HG03575 (cell line): ENCODE measurements at regions not wholly inside any gene's neighbourhood (a gene's known extent, or its start where the extent isn't known, plus 50 kb on each side); places are given as distances from the start of the nearest gene placed in this dataset.

Experiments used
- ATAC-seq: cut with Tn5 transposase; IDR thresholded peaks from one replicate; pipeline ENCODE4 v1.9.1; 2021; ENCODE audit not compliant: unreplicated experiment, insufficient number of reproducible peaks, low FRiP score; ENCODE audit errors: extremely low read depth

- ATAC-seq = no peak
Measured at GRCh38 chr4:23741681-23742191, 148.1 kb downstream of the PPARGC1A start.

DNA sequence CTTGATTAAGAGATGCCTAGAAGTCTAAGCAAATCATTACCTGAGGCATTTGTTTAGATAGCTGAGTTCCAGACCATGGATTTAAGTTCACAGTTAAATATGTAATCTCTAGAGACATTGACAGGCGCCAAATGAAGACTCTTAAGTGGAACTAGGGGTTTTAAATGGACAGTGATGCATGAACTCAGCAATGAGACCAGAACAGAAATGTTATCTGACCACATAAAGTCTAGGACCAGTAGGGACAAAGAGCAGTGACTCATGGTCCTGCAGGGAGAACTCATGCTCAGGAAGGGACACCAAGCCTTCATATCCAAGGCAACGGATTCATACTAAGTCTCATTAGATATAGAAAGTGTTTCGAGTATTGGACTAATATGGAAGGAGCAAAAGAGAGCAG lies 152.3 kb downstream of the PPARGC1A start:
- no peak for ATAC-seq

DNA sequence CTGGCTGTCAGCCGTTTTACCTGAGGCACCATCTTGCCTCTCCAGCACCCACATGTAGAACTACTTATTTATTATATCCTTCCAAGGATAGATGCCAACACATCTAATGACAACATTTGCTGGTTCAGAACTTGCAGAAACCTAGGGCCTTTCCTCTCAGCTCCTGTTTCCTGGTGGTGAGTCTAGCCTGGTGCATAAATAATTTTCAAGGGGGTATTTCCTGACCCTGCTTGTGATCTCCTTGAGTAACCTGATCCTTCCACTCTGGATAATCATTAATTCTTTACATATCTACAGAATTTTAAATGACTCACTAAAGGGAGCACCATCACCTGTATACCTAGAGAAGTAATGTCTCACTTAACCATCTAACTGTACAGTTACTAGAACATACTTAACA lies 153.4 kb downstream of the PPARGC1A start:
- ATAC-seq = no peak

- no peak for ATAC-seq
Measured at GRCh38 chr4:23734000-23734399, 155.8 kb downstream of the PPARGC1A start.

DNA sequence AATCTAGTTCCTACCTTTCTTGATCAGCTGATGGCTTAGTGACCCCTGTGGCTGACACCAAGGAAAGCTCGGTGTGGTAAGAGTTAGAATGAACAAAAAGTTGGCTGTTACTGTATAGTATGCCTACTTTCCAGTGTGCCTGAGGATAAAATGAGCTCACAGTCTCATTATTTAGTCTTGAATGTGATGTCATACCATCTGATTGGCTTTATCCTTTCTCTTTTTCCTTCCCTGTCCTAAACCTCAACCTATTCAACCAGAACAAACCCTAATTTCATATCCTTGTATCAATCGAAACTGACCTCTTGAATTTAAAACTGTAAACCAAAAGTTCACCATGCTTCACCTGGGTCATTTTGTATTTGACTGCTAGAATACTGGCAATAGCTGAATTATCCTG lies 156.4 kb downstream of the PPARGC1A start:
- no peak for ATAC-seq

DNA sequence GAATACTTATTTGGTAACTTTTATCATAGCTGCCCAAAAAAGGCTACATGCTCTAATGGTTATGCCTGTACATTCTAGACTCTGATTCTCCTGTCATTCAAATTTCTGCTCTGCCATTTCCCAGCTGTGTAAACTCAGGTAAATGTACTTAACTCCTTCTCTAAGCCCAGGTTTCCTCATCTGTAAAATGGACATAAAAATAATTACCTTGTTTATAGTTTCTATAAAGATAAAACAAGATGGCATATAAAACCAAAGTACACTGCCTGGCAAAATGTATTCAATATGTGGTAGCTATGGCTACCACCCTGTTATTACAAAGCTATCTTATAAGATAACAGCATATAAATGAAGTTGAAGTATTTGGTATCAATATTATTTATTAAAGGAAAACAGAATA lies 158.8 kb downstream of the PPARGC1A start:
- no peak for ATAC-seq

DNA sequence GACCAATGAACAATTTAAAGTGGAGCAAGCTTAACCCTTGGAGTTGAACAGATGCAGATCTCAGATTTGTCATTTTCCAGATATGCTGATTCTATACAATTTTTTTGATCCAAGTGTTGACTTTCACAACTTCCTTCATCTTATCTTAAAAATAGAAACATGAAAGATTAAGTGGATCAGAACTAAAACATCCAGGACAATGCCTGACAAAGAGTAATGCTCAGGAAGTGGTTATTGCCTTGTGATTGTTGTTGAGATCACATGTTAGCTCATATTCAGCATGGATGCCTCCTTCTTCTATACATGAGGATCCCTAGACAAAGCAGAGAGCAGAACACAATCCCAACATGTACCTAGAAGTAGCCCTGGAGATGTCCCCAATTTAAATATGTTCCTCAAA lies 160.9 kb downstream of the PPARGC1A start:
- no peak for ATAC-seq

GRCh38 chr4:23728393-23728792 lies 161.5 kb downstream of the PPARGC1A start:
- no peak for ATAC-seq

DNA sequence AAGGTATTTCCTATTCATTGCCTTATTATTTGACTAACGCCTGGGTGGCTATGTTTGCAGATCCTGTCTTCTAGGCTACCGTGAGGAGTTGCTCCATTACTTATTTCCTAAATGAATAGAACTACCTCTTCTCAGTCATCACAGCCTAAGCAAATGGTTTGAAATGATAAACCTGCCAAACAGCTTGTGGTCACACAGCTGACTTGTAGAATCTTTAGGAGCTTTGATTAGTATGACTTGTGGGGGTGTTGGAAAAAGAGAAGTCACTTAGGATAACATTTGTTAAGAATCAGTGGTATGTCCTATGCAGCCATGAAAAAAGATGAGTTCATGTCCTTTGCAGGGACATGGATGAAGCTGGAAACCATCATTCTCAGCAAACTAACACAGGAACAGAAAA lies 169.3 kb downstream of the PPARGC1A start:
- no peak for ATAC-seq

GRCh38 chr4:23718435-23718834 lies 171.4 kb downstream of the PPARGC1A start:
- no peak for ATAC-seq

- ATAC-seq = no peak
Measured at GRCh38 chr4:23717528-23718248, 172.2 kb downstream of the PPARGC1A start.

DNA sequence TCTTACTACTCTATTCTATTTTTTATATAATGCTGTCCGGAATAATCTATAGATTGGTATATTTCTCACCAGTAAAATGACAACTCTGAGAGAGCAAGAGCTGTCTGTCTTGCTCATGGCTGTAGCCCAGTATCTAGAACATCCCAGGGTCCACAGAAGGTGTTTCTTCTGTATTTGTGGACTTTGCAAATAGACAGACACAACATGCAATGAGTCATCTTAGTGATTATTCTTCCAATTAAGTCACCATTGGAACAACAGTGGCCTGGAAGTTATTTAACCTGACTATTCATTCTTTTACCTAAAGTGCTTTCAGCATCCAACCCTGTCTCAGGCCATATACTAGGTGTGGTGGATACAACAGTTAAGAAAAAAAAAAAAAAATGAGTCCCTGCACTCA lies 179.5 kb downstream of the PPARGC1A start:
- no peak for ATAC-seq

DNA sequence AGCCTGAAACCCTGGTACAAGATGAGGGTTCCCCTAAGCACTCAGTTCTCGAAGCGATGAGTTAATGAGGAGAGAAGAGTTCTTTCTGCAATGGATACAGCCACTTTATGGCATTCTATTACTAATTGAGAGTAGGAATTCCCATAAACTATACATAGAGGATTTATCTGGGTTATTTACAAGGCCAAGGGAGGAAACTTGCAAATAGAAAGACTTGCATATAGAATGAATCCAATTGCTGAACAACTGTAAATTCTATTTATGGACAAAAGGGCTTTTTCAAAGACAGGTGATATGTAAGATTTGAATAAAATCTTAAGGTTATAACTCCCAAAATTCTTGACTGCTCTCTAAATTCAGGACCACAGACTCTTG lies 182.2 kb downstream of the PPARGC1A start:
- ATAC-seq = no peak

DNA sequence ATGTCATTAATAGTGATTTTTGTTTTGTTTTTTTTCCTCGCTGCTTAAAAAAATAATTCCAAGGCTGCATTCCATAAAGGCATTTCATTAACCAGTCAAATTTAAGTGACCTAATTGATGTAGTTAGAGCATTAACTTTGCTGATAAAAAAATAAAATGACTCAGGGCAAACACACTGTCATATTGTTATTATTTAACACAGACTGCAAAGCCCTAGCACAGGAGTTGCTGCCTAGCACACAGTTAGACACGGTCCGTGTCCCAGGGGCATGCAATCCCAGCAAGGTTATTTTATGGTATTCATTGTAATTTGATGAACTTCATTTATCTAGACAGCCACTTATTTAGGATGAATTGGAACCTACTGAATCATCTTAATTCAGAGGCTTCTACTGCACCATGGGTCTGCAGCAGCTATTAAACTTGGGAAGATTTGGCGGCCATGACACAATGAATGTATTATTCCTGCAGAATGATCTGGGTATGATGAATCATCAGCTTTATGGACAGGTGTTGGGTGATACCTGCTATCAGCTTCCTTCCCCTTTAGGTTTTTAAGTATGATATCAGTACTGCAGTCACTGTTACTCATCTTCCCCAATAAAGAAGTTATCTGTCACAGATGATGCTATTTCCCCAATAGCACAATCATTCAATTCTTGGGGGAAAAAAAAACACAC lies 182.7 kb downstream of the PPARGC1A start:
- ATAC-seq = no peak

DNA sequence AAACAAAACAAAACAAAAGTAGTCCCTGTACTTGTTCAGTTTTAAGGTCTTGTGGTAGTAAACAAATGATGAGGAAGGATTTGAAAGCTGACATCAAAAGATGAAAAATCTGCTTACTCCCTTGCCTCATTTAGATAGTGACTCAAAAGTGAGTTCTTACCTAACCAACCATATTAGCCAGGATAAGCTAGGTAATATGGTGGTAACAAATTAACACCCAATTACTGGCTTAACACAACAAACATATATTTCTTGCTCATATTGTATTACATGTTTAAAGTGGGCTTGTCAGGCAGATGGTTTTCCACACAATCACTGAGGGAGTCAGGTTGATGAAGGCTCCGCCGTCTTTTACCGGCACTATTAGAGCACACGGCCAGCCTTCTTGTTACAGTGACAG lies 189.7 kb downstream of the PPARGC1A start:
- ATAC-seq = no peak

- ATAC-seq = no peak
Measured at GRCh38 chr4:23697722-23698121, 192.1 kb downstream of the PPARGC1A start.

GRCh38 chr4:23697001-23697528 lies 192.8 kb downstream of the PPARGC1A start:
- ATAC-seq = no peak

- no peak for ATAC-seq
Measured at GRCh38 chr4:23686169-23686897, 203.5 kb downstream of the PPARGC1A start.

DNA sequence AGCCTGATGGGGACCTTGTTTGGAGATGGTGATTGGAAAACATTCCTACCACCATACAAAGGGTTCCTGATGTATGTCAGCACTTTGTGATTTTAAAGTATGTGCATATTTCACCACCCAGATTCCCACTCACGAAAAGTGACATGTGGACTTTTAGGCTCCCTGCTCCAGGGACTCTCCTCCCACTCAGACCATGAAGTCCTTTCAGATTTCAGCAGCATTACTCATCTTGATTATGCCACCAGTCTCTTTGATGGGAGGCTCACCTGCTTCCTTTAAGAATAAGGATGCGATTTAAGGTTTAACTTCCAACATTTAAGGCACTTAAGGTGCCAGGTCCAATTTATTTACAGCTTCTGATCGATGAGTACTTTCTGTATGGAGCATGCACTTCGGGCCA lies 204.4 kb downstream of the PPARGC1A start:
- no peak for ATAC-seq
